ENCODE measurements at regions not wholly inside any gene's neighbourhood (a gene's known extent, or its start where the extent isn't known, plus 50 kb on each side); places are given as distances from the start of the nearest gene placed in this dataset.
"Not testable (repeated sequence)": the region's sequence is repeated elsewhere in the genome, so short reads cannot be mapped to it uniquely, and the experiment has no call there.

- DNase-seq, result peak; percentile 2 to 21
Observed at GRCh38 chr1:236343246-236343870, 50.7 kb upstream of the EDARADD start.

- DNase-seq, result peak in 1 of 2 donors; percentile 8
Observed at GRCh38 chr1:236342403-236343245, 51.5 kb upstream of the EDARADD start.

DNA sequence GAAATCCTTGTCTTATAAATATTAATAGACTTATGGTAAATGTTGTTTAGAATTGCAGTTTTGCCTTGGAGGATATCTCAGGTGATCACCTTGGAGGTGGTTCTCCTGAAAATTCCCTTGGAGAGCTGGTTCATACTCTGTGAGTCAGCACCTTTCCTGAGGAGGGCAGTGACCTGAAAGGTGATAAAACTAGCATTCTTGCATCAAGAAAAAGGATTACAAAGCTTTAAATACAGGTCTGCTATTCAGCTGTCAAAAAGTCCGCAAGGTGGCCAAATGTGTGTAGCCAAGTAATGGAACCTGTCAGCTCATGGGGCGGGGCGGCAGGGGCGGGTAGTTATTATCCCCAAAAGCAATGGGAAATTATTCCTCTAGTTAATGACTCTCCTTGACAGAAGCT is 52.8 kb upstream of the EDARADD start:
- DNase-seq, result no peak

DNA sequence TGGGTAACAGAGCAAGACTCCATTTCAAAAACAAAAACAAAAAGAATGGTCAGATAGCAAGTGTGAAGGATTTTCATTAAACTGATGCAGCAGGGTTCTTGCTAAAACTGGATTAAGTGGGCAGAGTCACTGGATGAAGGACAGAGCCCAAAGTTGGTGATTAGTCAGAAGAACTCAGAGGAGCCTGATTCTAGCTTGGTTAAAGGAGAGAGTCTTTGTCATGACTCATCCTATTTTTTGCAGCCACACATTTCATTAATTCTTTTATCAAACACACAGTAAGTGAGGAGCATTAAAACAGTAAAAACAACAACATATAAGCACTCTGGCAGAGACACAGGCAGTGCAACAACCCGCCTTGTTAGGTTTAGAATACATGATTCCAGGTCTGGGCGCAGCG is 56.0 kb upstream of the EDARADD start:
- DNase-seq, result no peak

DNA sequence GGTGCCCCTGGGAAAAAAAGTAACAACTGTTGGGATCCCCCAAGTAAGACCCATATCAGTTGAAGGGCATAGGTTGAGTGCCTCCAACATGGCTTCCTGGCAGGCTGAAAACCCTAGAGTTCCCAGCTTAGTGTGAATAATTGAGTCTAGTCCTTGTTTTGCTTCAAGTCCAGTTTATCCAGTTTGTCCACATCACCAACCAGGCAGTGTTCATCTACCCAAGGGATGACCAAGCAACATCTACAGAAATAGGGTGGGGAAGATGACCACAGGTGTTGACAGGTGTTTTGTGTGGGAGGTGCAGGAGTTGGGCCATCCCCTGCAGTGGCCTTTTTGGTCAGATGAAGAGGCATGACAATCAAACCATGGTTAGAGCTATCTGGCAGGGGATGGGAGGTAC is 54.3 kb upstream of the ERO1B start:
- no peak for DNase-seq

GRCh38 chr1:236335633-236336032 is 53.9 kb upstream of the ERO1B start:
- not testable (repeated sequence) for DNase-seq

GRCh38 chr1:236334893-236335545 is 53.3 kb upstream of the ERO1B start:
- DNase-seq, result peak; percentile 4 to 31

GRCh38 chr1:236332092-236332758 is 50.5 kb upstream of the ERO1B start:
- DNase-seq, result peak; percentile 74 to 80
